GM21825 (cell line): ENCODE measurements at regions not wholly inside any gene's neighbourhood (a gene's known extent, or its start where the extent isn't known, plus 50 kb on each side); places are given as distances from the start of the nearest gene placed in this dataset.
"Not testable (repeated sequence)": the region's sequence is repeated elsewhere in the genome, so short reads cannot be mapped to it uniquely, and the experiment has no call there.

Source experiments
- ATAC-seq: cut with Tn5 transposase; IDR thresholded peaks from one replicate; pipeline ENCODE4 v1.9.1; 2021; ENCODE audit warnings: mild to moderate bottlenecking, moderate library complexity; ENCODE audit not compliant: unreplicated experiment

- no peak for ATAC-seq
Observed at GRCh38 chr7:45259966-45260646, 102.5 kb downstream of the RAMP3 start.

- no peak for ATAC-seq
Observed at GRCh38 chr7:45267262-45267661, 109.7 kb downstream of the RAMP3 start.

GRCh38 chr7:45268013-45268412 lies 110.4 kb downstream of the RAMP3 start:
- no peak for ATAC-seq

- no peak for ATAC-seq
Observed at GRCh38 chr7:45269192-45269591, 111.6 kb downstream of the RAMP3 start.

GRCh38 chr7:45278763-45279398 lies 121.3 kb downstream of the RAMP3 start:
- no peak for ATAC-seq

- ATAC-seq: not testable (repeated sequence)
Observed at GRCh38 chr7:45289611-45290010, 132.0 kb downstream of the RAMP3 start.

- ATAC-seq: no peak
Observed at GRCh38 chr7:45290880-45291279, 133.3 kb downstream of the RAMP3 start.

- no peak for ATAC-seq
Observed at GRCh38 chr7:45292481-45292880, 134.9 kb downstream of the RAMP3 start.

- no peak for ATAC-seq
Observed at GRCh38 chr7:45293295-45293942, 135.8 kb downstream of the RAMP3 start.

- ATAC-seq: no peak
Observed at GRCh38 chr7:45294559-45294958, 137.0 kb downstream of the RAMP3 start.

GRCh38 chr7:45295222-45295621 lies 137.6 kb downstream of the RAMP3 start:
- no peak for ATAC-seq

GRCh38 chr7:45296748-45297147 lies 139.2 kb downstream of the RAMP3 start:
- no peak for ATAC-seq

- ATAC-seq: no peak
Observed at GRCh38 chr7:45306752-45307305, 149.2 kb downstream of the RAMP3 start.

GRCh38 chr7:45311597-45311996 lies 154.0 kb downstream of the RAMP3 start:
- ATAC-seq: no peak

GRCh38 chr7:45315512-45315911 lies 157.9 kb downstream of the RAMP3 start:
- ATAC-seq: not testable (repeated sequence)

- no peak for ATAC-seq
Observed at GRCh38 chr7:45324683-45325237, 167.2 kb downstream of the RAMP3 start.

GRCh38 chr7:45325378-45325777 lies 167.8 kb downstream of the RAMP3 start:
- ATAC-seq: no peak

- ATAC-seq: no peak
Observed at GRCh38 chr7:45328403-45328981, 170.9 kb downstream of the RAMP3 start.

GRCh38 chr7:45331563-45331962 lies 174.0 kb downstream of the RAMP3 start:
- no peak for ATAC-seq

GRCh38 chr7:45335024-45335423 lies 177.4 kb downstream of the RAMP3 start:
- not testable (repeated sequence) for ATAC-seq

GRCh38 chr7:45342236-45342635 lies 184.6 kb downstream of the RAMP3 start:
- no peak for ATAC-seq
